IPS-NIHi7 (cell line): ENCODE measurements at regions not wholly inside any gene's neighbourhood (a gene's known extent, or its start where the extent isn't known, plus 50 kb on each side); places are given as distances from the start of the nearest gene placed in this dataset.
"Not testable (repeated sequence)": the region's sequence is repeated elsewhere in the genome, so short reads cannot be mapped to it uniquely, and the experiment has no call there.

Experiments used
- DNase-seq: peaks from one replicate; pipeline ENCODE4 v3.0.0; 2012; ENCODE audit warnings: mixed read lengths; ENCODE audit errors: extremely low spot score

- DNase-seq: no peak
Observed at GRCh38 chr14:71327691-71328090, 420.4 kb downstream of the PCNX1 start.

- no peak for DNase-seq
Observed at GRCh38 chr14:71328183-71328582, 420.9 kb downstream of the PCNX1 start.

GRCh38 chr14:71328954-71329353 lies 421.7 kb downstream of the PCNX1 start:
- no peak for DNase-seq

GRCh38 chr14:71331403-71331802 lies 424.1 kb downstream of the PCNX1 start:
- DNase-seq: no peak

GRCh38 chr14:71332476-71332875 lies 425.2 kb downstream of the PCNX1 start:
- no peak for DNase-seq

- no peak for DNase-seq
Observed at GRCh38 chr14:71333705-71334104, 426.4 kb downstream of the PCNX1 start.

GRCh38 chr14:71336489-71337192 lies 429.4 kb downstream of the PCNX1 start:
- no peak for DNase-seq

- DNase-seq: no peak
Observed at GRCh38 chr14:71338153-71338552, 430.9 kb downstream of the PCNX1 start.

GRCh38 chr14:71339650-71340415 lies 432.6 kb downstream of the PCNX1 start:
- DNase-seq: no peak

- DNase-seq: no peak
Observed at GRCh38 chr14:71341156-71341555, 433.9 kb downstream of the PCNX1 start.

- no peak for DNase-seq
Observed at GRCh38 chr14:71343724-71344123, 436.5 kb downstream of the PCNX1 start.

- no peak for DNase-seq
Observed at GRCh38 chr14:71344506-71344905, 437.2 kb downstream of the PCNX1 start.

GRCh38 chr14:71346685-71347084 lies 439.4 kb downstream of the PCNX1 start:
- no peak for DNase-seq

GRCh38 chr14:71348394-71348793 lies 441.1 kb downstream of the PCNX1 start:
- no peak for DNase-seq

GRCh38 chr14:71348817-71349216 lies 441.6 kb downstream of the PCNX1 start:
- DNase-seq: no peak

- DNase-seq: no peak
Observed at GRCh38 chr14:71354142-71354541, 446.9 kb downstream of the PCNX1 start.

GRCh38 chr14:71354801-71355200 lies 447.5 kb downstream of the PCNX1 start:
- DNase-seq: peak; percentile 28

- no peak for DNase-seq
Observed at GRCh38 chr14:71355324-71356201, 448.3 kb downstream of the PCNX1 start.

GRCh38 chr14:71358209-71358931 lies 451.1 kb downstream of the PCNX1 start:
- no peak for DNase-seq

GRCh38 chr14:71358932-71359421 lies 451.7 kb downstream of the PCNX1 start:
- not testable (repeated sequence) for DNase-seq

- no peak for DNase-seq
Observed at GRCh38 chr14:71359823-71360222, 452.6 kb downstream of the PCNX1 start.
